ENCODE measurements at regions not wholly inside any gene's neighbourhood (a gene's known extent, or its start where the extent isn't known, plus 50 kb on each side); places are given as distances from the start of the nearest gene placed in this dataset.
"Not testable (repeated sequence)": the region's sequence is repeated elsewhere in the genome, so short reads cannot be mapped to it uniquely, and the experiment has no call there.

DNA sequence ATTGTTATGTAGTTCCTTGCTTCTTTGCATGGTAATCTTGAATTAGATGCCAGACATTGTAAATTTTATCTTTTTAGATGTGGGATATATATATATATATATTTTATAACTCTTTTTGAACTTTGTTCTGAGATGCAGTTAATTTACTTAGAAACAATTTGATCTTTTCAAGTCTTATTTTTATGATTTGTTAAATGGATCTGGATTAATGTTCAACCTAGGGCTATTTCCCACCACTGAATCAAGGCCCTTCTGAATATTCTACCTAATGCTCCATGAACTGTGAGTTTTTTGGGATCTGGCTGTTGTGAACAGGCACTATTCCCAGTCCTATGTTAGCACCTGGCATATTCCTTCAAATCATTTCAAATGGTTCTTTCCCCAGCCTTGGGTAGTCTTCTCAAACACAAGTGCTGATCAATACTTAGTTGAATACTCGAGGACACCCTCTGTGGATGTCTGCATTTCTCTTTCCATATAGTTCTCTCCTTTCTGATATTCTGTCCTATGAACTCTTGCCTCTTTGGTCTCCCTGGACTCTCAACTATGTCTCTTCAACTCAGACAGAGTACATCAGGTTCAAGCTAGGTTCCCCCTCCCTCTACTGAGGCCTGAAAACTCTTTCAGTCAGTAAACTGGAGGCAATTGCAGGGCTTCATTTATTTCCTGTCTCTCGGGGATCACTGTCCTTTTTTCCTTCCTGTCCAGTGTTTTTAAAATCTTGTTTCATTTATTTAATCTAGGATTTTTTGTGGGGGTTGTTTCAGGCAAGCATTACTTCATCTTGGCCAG lies 1538.1 kb downstream of the KHDRBS2 start:
- H3K27me3 ChIP-seq (ENCODE audit: control insufficient read depth, extremely low read depth, insufficient read depth, low read length); H4K20me1 ChIP-seq (ENCODE audit: control insufficient read depth, extremely low read depth, insufficient read depth, low read length); H3K27ac ChIP-seq (ENCODE audit: control insufficient read depth, insufficient read depth, low read length); H3K36me3 ChIP-seq (ENCODE audit: control insufficient read depth in 2 of 2, extremely low read depth in 1 of 2, insufficient read depth in 2 of 2, low read length in 2 of 2); H3K4me1 ChIP-seq (ENCODE audit: control insufficient read depth, extremely low read depth, insufficient read depth, low read length); DNase-seq (ENCODE audit: low read depth, low spot score); H3K4me2 ChIP-seq (ENCODE audit: control insufficient read depth, extremely low read depth, insufficient read depth, low read depth, low read length); H2AFZ ChIP-seq (ENCODE audit: control insufficient read depth, low read length); H3K9me1 ChIP-seq (ENCODE audit: control insufficient read depth, extremely low read depth, insufficient read depth, low read length); FAIRE-seq; dilution Hi-C loops (cut with MboI; ENCODE audit: extremely low pct_ligation_motif_present, low sequenced_read_pairs); H3K9ac ChIP-seq (ENCODE audit: control insufficient read depth, extremely low read depth, insufficient read depth, low read length); H3K79me2 ChIP-seq (ENCODE audit: control insufficient read depth, insufficient read depth, low read length); H3K9me3 ChIP-seq (ENCODE audit: control insufficient read depth, low read depth, low read length); H3K4me3 ChIP-seq (ENCODE audit: control insufficient read depth in 2 of 3, extremely low read depth in 1 of 3, insufficient read depth in 2 of 3, low read depth in 1 of 3, low read length in 3 of 3): not testable (repeated sequence)

GRCh38 chr6:60737764-60738425 lies 1548.1 kb downstream of the KHDRBS2 start:
- H2AFZ ChIP-seq (ENCODE audit: control insufficient read depth, low read length); H3K9me3 ChIP-seq (ENCODE audit: control insufficient read depth, low read depth, low read length); H3K79me2 ChIP-seq (ENCODE audit: control insufficient read depth, insufficient read depth, low read length); H4K20me1 ChIP-seq (ENCODE audit: control insufficient read depth, extremely low read depth, insufficient read depth, low read length); FAIRE-seq; H3K27ac ChIP-seq (ENCODE audit: control insufficient read depth, insufficient read depth, low read length); H3K9me1 ChIP-seq (ENCODE audit: control insufficient read depth, extremely low read depth, insufficient read depth, low read length); H3K27me3 ChIP-seq (ENCODE audit: control insufficient read depth, extremely low read depth, insufficient read depth, low read length); H3K36me3 ChIP-seq (ENCODE audit: control insufficient read depth in 2 of 2, extremely low read depth in 1 of 2, insufficient read depth in 2 of 2, low read length in 2 of 2); dilution Hi-C loops (cut with MboI; ENCODE audit: extremely low pct_ligation_motif_present, low sequenced_read_pairs); H3K4me3 ChIP-seq (ENCODE audit: control insufficient read depth in 2 of 3, extremely low read depth in 1 of 3, insufficient read depth in 2 of 3, low read depth in 1 of 3, low read length in 3 of 3); DNase-seq (ENCODE audit: low read depth, low spot score); H3K9ac ChIP-seq (ENCODE audit: control insufficient read depth, extremely low read depth, insufficient read depth, low read length); H3K4me2 ChIP-seq (ENCODE audit: control insufficient read depth, extremely low read depth, insufficient read depth, low read depth, low read length); H3K4me1 ChIP-seq (ENCODE audit: control insufficient read depth, extremely low read depth, insufficient read depth, low read length): not testable (repeated sequence)

GRCh38 chr6:60737315-60737714 lies 1548.7 kb downstream of the KHDRBS2 start:
- H3K9ac ChIP-seq (ENCODE audit: control insufficient read depth, extremely low read depth, insufficient read depth, low read length); H3K4me2 ChIP-seq (ENCODE audit: control insufficient read depth, extremely low read depth, insufficient read depth, low read depth, low read length); H3K4me1 ChIP-seq (ENCODE audit: control insufficient read depth, extremely low read depth, insufficient read depth, low read length); H4K20me1 ChIP-seq (ENCODE audit: control insufficient read depth, extremely low read depth, insufficient read depth, low read length); H3K9me1 ChIP-seq (ENCODE audit: control insufficient read depth, extremely low read depth, insufficient read depth, low read length); H3K27ac ChIP-seq (ENCODE audit: control insufficient read depth, insufficient read depth, low read length); H3K36me3 ChIP-seq (ENCODE audit: control insufficient read depth in 2 of 2, extremely low read depth in 1 of 2, insufficient read depth in 2 of 2, low read length in 2 of 2); H3K27me3 ChIP-seq (ENCODE audit: control insufficient read depth, extremely low read depth, insufficient read depth, low read length); DNase-seq (ENCODE audit: low read depth, low spot score); dilution Hi-C loops (cut with MboI; ENCODE audit: extremely low pct_ligation_motif_present, low sequenced_read_pairs); H2AFZ ChIP-seq (ENCODE audit: control insufficient read depth, low read length); H3K4me3 ChIP-seq (ENCODE audit: control insufficient read depth in 2 of 3, extremely low read depth in 1 of 3, insufficient read depth in 2 of 3, low read depth in 1 of 3, low read length in 3 of 3); H3K9me3 ChIP-seq (ENCODE audit: control insufficient read depth, low read depth, low read length); H3K79me2 ChIP-seq (ENCODE audit: control insufficient read depth, insufficient read depth, low read length); FAIRE-seq: not testable (repeated sequence)

DNA sequence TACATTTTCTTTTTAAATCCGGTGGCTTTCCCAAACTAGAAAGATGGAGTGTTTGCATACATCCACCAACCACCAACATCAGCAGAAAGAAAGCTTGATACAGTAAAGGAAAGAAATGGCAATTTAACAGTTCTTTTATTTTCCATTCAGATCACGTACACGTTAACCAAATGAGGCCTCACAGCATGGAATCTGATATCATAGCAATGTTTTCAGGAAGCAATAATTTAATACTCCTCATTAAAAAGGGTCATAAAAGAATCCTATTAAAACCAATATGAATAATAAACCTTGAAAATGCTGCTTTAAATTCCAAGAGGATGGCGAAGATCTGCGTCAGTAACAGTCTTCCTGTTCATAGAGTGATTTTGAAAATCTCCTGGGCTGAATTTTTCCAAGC lies 1562.1 kb downstream of the KHDRBS2 start:
- DNase-seq (ENCODE audit: low read depth, low spot score); H3K79me2 ChIP-seq (ENCODE audit: control insufficient read depth, insufficient read depth, low read length); H3K4me2 ChIP-seq (ENCODE audit: control insufficient read depth, extremely low read depth, insufficient read depth, low read depth, low read length); H3K27me3 ChIP-seq (ENCODE audit: control insufficient read depth, extremely low read depth, insufficient read depth, low read length); FAIRE-seq; H4K20me1 ChIP-seq (ENCODE audit: control insufficient read depth, extremely low read depth, insufficient read depth, low read length); dilution Hi-C loops (cut with MboI; ENCODE audit: extremely low pct_ligation_motif_present, low sequenced_read_pairs); H3K4me1 ChIP-seq (ENCODE audit: control insufficient read depth, extremely low read depth, insufficient read depth, low read length); H3K27ac ChIP-seq (ENCODE audit: control insufficient read depth, insufficient read depth, low read length); H3K9ac ChIP-seq (ENCODE audit: control insufficient read depth, extremely low read depth, insufficient read depth, low read length); H3K36me3 ChIP-seq (ENCODE audit: control insufficient read depth in 2 of 2, extremely low read depth in 1 of 2, insufficient read depth in 2 of 2, low read length in 2 of 2); H3K9me1 ChIP-seq (ENCODE audit: control insufficient read depth, extremely low read depth, insufficient read depth, low read length); H3K9me3 ChIP-seq (ENCODE audit: control insufficient read depth, low read depth, low read length); H2AFZ ChIP-seq (ENCODE audit: control insufficient read depth, low read length); H3K4me3 ChIP-seq (ENCODE audit: control insufficient read depth in 2 of 3, extremely low read depth in 1 of 3, insufficient read depth in 2 of 3, low read depth in 1 of 3, low read length in 3 of 3): not testable (repeated sequence)
